ENCODE measurements at regions not wholly inside any gene's neighbourhood (a gene's known extent, or its start where the extent isn't known, plus 50 kb on each side); places are given as distances from the start of the nearest gene placed in this dataset.

- TF ChIP-seq POLR2A (IDR thresholded peaks at IDR 0.05) = no peak
- TF ChIP-seq CTCF (IDR thresholded peaks at IDR 0.05) = no peak
Measured at GRCh38 chr4:96646146-96646545, 806.3 kb downstream of the PDHA2 start.

Measured in body of pancreas (tissue), 4 donors.